NCI-H774 (cell line): ENCODE measurements at regions not wholly inside any gene's neighbourhood (a gene's known extent, or its start where the extent isn't known, plus 50 kb on each side); places are given as distances from the start of the nearest gene placed in this dataset.
"Not testable (repeated sequence)": the region's sequence is repeated elsewhere in the genome, so short reads cannot be mapped to it uniquely, and the experiment has no call there.

ENCODE experiments used
- DNase-seq: peaks from one replicate; lab custom pipeline; 2025; lab: John Stamatoyannopoulos, UW

DNA sequence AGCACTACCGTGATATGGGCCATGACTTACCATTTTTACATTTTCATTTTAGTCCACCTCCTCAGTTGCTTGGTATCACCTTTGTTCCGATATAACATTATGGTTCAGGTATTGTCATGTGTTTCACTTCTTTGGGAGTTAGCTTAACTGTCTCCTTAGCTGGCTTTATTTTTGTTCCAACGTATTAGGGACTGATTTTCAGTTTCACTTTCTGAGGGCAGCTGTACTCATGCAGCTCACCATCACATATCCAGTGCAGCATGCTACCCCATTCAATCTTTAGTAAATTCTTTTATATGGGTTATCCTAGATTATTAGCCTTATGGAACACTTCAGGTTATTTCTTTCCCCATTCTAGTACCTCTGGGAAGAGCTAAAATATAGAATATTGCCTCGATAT lies 362.2 kb upstream of the IRAK1BP1 start:
- peak; percentile 50 for DNase-seq

DNA sequence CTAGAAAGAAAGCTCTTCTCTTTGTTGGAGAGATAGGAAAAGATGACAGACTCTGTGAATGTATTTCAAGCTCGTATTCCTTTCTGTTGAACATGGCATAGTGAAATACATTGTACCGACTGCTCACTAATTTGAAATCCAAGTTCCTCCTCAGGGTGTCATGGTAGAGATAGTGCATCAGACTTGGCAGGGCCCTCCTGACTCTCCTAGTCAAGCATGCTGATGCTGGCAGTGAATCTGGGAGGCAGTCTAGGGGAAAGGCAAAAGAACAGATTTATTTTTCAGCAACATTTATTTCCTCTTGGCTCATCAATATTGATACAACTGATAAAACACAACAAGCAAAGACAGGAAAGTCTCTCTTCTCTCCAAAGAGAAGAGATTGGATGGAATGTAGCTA lies 356.3 kb upstream of the IRAK1BP1 start:
- DNase-seq: no peak

DNA sequence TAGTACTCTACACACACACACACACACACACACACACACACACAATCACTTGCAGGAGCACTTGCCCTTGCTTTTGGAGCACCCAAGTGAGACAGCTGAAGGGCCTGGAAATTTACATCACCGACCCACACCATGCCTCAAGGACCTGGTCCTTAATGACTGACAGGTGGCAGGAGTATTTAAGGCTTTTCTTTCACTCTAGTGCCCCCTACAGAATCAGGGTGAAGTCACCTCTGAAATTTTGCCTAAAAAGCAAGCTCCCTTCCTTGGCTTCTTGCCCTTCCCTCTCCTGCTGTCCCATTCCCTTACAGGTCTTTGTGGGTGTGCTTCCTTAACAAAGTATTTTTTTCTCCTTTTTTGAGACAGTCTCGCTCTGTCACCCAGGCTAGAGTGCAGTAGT lies 353.5 kb upstream of the IRAK1BP1 start:
- peak; percentile 24 for DNase-seq

DNA sequence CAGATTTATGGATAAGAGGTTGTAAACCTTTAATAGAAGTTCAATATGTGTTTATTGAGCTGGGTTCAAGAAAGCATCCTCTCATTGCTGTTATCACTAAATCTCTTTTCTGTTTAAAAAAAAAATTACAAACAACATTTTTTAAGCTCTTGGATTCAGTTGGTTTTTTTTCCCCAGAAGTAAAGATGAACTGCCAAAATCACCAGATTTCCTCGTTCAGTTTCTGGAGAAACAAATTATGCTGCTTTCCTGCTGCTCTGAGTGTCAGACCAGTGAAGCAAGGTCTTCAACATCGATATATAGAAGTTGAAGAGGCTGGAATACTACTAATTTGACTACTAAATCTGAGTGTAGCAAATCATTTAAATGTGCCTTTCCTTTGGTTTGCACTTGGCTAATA lies 352.1 kb upstream of the IRAK1BP1 start:
- DNase-seq: no peak

DNA sequence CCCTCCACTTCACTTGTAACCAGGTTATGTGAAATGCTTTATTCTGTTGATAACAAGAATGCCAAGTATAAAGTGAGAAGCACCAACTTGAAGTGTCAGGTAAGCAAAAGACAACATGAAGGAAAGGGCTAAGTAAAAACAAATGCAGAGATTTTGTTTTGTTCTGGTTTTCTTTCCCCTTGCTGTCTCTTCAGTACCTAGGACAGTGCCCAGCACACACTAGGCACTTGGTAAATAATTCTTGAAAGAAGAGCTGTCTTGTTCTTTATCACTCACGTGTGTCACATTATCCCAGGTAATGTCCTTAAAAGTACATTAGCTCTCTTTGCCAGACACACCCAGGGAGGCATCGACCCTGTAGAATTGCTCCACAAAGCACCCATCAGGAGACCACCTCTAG lies 350.0 kb upstream of the IRAK1BP1 start:
- DNase-seq: no peak

DNA sequence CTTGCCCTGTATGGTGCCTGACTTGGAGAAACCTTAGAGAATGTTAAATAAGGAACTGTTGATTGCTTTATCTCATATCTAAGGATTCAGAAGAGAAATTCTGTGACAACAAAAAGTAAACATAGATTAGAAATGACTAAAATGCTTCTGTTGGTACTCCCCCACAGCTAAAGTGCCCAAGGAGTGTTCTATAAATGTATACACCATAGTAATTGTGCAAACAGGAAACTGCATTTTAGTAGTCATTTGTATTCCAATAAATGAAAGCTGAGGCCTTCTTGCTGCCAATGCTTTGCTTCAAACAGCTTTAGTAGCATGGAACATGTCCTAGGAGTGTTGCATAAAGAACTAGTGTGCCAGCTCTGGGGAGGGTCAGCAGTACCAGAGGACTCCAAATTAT lies 343.7 kb upstream of the IRAK1BP1 start:
- no peak for DNase-seq

DNA sequence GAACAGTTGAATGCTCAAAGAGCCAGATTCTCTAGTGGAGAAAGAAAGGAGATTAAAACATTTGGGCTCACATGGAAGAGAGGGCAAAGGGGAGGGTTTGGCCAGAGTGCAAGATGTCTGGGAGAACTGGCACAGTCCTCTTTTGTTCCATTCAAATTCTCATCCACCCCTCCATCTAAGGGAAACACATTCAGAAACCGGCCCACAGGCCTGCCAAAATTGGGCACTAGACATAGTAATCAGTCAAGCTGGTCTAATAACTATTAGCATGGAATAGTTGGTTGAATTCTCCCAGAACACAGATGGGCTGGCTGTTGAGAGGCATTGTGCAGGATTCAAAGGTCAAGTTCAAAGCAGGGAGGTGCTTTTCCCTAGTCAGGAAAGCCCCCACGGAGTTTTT lies 341.4 kb upstream of the IRAK1BP1 start:
- no peak for DNase-seq

DNA sequence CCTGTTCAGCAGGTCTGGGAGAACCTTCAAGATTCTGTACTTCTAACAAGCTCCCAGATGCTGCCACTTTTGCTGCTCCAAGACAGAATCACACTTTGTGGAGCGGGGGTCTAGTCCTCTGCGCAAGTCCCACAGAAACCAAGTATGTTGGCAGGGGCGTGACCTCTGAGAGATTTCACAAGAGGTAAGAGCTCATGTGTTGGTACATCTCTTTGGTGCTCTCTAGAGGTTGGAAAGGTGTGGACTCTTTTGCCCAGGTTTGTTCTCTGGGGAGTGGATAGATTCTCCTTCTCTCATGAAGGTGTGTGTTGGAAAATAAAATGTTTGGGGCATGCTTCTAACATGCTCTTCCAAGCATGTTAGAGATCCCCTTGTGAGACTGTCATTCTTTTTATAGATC lies 340.9 kb upstream of the IRAK1BP1 start:
- DNase-seq: no peak

DNA sequence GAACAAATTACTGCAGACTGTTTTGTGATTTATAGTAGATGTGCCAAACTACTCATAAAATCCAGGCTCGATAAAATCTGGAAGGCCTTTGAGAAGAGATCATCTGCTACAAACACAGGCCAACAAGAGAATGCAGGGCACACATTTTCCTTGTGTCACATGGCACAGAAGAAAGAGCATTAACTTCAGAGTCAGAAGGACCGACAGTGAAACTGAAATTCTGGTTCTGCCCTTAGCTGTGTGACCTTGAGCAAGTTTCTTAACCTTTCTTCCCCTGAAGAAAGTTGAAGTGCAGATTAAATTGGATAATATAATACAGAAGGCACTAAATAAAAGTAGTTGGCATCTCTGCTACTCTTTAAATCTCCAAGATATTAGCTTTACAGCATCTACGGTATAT lies 338.4 kb upstream of the IRAK1BP1 start:
- DNase-seq: no peak

DNA sequence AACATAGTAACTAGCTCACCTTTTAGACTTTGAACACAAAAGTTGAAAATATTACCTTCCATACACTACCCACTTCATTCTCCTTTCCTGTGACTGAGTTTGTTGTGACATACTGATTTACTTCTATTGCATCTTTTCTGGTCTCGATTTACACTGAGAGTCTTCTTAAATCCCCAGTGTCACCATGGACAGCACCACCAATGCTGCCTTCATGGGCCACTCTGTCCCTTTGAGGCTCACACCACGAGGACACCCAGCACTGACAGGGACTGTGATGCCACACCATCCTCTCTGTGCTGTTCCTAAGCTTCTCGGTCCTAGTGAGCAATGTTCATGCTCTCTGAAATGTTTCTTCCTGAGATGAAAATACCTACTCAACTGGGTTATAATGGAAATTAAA lies 337.1 kb upstream of the IRAK1BP1 start:
- DNase-seq: no peak

DNA sequence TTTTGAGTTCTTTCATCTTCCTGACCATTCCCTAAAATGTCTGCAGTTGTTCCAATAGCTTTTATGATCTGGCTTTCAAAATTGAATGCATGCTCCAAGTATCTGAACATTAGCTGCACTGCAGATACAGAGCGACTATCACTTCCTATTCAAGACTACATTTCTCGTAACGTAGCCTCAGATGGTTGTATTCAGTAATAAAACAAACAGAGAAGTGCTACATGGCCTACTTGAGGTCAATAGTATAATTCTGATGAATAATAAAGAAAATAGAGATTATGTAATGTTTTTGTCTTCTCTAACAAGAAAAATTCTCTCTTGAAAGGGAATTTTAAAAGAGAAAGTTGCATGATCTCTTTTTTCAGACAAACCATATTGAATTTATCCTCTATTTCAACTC lies 333.9 kb upstream of the IRAK1BP1 start:
- DNase-seq: no peak

DNA sequence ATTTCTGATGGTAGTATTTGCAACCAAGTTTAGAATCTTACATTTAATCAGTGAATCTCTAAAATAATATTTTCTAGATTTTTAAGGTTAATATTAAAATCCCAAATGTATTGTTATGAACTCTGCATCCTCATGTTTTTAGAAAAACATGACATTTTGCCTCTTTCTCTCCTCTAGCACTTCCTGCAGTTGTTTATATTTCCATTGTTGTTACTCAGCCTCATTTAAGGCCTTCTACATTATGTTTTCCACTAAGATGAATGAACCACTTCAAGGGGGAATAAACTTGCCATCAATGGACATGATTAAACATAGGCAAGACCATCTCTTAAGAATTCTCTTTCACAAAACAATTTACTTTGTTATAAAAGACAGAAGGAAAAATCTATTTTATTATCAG lies 333.5 kb upstream of the IRAK1BP1 start:
- DNase-seq: no peak

DNA sequence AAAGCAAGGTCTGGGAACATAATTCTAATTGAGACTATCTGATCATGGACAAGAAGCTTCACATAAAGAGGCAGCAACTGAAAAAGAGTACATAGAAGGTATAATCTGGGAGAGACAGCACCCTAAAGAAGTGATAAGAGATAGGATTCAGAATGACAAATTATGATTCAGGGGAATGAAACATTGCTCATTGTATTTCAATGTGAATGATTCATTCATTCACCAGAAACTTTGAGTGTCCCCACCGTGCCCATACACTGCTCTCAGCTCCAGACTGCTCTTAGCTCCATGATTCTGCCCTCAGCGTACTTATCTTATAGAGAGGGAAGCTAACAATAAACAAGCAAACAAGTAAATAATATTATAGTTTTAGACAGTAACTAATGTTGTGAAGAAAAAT lies 329.3 kb upstream of the IRAK1BP1 start:
- DNase-seq: no peak

DNA sequence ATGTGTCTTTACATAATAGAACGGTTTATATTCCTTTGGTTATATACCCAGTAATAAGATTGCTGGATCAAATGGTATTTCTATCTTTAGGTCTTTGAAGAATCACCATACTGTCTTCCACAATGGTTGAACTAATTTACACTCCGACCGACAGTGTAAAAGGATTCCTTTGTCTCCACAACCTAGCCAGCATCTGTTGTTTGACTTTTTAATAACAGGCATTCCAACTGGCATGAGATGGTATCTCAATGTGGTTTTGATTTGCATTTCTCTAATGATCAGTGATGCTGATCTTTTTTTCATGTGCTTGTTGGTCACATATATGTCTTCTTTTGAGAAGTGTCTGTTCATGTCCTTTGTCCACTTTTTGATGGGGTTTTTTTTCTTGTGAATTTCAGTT lies 319.7 kb upstream of the IRAK1BP1 start:
- DNase-seq: not testable (repeated sequence)

DNA sequence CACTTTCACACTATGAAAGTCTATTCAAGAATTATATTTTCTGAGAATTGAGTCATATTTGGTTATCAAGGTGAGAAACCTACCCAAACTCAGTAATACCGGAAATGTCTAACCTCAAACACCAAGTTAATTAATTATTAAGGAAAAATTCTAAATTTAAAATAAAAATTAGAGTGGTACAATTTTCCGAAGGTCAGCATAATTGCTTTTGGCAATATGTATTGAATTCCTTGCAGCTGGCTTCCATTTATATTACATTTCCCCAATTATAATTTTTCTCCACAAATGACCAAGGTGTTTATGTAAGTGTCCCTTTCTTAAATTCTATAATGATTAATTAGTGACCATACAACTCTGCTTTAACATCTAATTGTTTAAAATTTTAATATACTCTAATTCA lies 316.0 kb upstream of the IRAK1BP1 start:
- no peak for DNase-seq

DNA sequence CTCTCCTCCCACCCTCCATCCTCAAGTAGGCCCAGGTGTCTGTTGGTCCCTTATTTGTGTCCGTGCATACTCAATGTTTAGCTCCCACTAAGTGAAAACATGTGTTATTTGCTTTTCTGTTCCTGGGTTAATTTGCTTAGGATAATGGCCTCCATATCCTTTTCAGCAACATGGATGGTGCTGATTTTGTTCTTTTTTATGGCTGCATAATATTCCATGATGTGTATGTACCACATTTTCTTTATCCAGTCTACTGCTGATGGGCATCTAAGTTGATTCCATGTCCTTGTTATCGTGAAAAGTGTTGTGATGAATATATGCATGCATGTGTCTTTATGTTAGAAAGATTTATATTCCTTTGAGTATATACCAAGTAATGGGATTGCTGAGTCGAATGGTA lies 314.9 kb upstream of the IRAK1BP1 start:
- DNase-seq: no peak

DNA sequence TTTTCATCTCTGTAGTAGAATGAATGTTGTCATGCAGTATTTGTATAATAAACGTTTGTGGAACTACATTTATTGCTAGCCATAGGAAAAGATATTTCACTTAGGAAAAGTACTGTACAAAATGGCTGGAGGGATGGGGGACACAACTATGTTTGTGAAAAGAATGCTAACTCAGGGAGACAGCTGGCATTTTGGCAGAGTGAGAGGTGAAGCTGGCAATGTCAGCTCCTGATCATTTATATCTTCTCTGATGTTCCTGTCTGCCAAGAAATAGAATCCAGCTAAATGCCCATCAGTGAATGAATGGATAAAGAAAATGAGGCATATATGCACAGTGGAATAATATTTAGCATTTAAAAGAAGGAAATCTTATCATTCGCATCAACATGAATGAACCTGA lies 313.0 kb upstream of the IRAK1BP1 start:
- DNase-seq: no peak

DNA sequence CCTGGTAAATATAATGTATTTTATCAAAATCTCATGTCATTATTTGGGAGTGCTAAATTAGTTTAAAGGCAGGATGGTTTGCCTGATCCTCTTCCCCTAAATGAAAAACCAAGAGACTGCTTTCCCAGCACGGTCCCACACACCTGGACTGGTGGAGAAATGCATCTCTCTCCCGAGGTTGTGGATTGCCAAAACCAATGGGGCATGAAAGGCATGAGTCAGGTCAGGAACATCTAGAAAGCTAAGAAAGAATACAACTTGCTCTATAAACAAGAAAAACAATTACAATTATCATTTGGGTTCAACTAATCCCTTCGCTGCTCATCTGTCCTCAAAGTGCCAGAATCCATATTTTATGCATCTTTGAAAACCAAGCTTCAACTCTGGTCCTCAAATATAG lies 308.3 kb upstream of the IRAK1BP1 start:
- DNase-seq: no peak

DNA sequence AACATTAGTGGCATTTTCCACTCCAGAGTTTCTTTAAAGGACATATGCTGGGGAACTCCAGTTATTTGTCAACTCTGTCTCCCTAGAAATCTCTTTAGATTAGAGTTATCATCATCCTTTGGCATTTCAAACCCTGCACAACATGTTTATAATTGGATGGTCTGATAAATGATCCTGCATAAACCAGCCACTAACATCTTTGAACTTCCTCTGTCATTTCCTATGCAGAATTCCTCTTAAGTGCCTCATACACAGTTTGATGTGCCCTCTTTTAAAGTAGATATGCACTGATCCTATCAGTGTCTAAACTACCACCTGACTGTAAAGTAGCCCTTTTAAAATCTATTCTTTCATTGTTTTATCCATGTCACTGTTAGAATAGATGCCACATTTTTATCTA lies 306.3 kb upstream of the IRAK1BP1 start:
- no peak for DNase-seq

DNA sequence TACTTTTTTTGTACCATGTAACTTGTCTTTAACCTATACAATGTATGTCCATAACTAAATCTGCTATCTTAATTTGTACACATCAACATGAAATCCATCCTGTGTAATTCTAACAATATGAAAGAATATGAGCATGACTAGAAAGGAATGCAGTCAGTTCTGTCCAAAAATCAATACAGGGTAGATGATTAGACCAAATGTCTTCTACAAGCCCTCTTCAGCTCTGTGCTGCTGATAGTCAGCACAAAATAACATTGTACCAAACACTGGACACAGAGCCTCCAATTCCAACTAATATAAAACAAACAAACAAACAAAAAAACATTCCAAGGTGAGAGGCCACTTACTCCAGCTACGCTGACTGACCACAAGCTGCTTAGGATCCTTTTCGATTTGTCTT lies 301.4 kb upstream of the IRAK1BP1 start:
- DNase-seq: no peak

DNA sequence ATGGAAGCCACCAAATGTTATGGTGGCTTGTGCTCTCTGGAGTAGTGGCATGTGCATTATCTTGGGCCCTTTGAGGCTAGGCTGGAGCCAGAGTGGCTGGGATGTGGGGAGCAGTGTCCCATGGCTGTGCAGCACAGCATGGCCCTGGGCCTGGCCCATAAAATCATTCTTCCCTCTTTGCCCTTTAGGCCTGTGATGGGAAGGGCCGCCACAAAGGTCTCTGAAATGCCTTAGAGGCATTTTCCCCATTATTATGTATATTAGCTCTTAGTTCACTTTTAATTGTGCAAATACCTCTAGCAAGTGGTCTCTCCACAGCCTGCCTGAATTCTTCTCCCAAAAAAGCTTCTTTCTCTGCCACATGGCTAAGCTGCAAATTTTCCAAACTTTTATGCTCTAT lies 297.3 kb upstream of the IRAK1BP1 start:
- no peak for DNase-seq

DNA sequence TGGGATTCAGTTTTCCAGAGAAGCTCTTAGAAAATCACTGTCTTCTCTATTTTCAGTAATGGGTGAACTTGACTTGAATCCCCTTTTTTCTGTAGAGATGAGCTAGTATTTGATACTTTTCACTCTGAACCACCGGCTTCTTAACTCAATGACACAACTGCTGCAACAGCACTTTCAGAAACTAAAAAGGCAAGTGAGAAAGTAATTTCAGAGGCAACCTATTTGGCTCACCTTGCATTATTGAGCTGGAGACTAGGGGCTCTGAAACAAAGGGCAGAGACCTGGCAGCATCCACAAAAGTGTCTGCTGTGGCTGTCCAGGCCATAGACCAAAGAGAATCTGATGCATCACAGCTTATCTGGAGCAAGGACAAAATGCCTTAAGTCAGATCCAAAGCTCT lies 289.8 kb upstream of the IRAK1BP1 start:
- no peak for DNase-seq

DNA sequence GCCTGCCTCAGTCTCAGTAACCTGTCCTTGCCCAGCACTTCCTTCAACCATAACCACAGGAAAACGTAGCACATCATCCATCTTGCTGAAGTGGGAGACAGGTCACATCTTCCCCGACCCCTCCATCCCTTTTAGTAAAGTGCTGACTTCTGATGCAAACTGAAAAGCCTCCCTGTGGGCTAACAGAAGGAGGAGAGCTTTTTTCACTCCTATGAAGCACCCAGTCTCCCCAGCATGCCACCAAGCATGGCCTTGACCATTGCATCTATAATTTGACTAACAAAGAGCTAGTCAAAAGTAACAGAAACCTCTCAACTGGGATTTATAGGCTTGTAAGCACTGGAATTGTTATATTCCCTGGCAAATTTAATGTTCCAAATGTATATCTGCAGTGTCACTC lies 288.9 kb upstream of the IRAK1BP1 start:
- DNase-seq: peak; percentile 47

DNA sequence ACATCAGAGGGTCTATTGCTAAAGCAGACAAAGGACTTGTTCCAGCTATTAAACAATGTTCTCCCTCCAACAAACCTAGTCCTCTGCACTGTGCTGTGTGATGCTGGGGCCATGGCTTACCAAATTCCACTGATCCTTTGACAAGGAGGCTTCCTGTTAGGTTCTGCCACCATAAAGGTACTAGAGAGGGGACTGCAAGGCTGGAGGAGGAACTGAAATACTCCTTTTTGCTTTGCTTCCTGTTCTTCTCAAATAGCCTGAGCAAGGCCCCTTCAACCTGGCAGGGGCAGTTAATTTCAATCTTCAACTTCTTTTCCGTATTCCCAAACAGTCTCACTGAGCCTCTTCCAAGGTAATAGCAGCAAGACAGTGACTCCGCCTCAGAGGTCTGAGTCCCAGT lies 286.4 kb upstream of the IRAK1BP1 start:
- DNase-seq: no peak

DNA sequence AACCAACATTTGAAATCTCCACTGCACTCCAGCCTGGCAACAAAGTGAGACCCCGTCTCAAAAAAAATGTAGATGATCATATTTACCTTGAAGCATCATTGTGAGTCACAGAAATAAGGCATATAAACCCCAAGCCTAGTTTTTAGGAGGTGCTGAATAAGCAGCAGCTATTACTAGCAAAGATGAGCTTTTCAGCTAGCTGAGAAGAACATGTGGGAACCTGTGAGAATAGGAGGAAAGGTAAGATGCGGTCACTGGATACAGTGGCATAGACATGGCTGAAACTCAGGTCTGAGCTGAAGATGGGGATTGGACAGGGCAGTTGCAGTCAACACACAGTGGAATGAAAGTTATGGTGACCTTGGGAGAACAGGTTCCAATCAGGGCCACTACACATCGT lies 284.3 kb upstream of the IRAK1BP1 start:
- no peak for DNase-seq
